Neuronal stem cell (in vitro differentiated cells): ENCODE measurements at regions not wholly inside any gene's neighbourhood (a gene's known extent, or its start where the extent isn't known, plus 50 kb on each side); places are given as distances from the start of the nearest gene placed in this dataset.
"Not testable (repeated sequence)": the region's sequence is repeated elsewhere in the genome, so short reads cannot be mapped to it uniquely, and the experiment has no call there.

Experiments used
- DNase-seq: peaks from one replicate; pipeline ENCODE4 v3.0.0-alpha.2; 2013; ENCODE audit warnings: low spot score
- H2AFZ ChIP-seq: one replicate; pipeline ENCODE4 v1.6.1; 2013; ENCODE audit warnings: mild to moderate bottlenecking, low read length, inconsistent platforms
- H2AK5ac ChIP-seq: 2 replicates; pipeline ENCODE4 v1.6.1; 2013; ENCODE audit warnings: low read depth, mild to moderate bottlenecking, inconsistent platforms, low read length, moderate library complexity, mixed read lengths
- H2BK120ac ChIP-seq: 2 replicates; pipeline ENCODE4 v1.6.1; 2013; ENCODE audit warnings: low read depth, mild to moderate bottlenecking, inconsistent platforms, low read length, moderate library complexity, mixed read lengths
- H2BK12ac ChIP-seq: one replicate; pipeline ENCODE4 v1.6.1; 2013; ENCODE audit warnings: low read length, inconsistent platforms
- H2BK15ac ChIP-seq: 2 replicates; pipeline ENCODE4 v1.6.1; 2013; ENCODE audit warnings: mild to moderate bottlenecking, low read length, inconsistent platforms, mixed read lengths
- H2BK5ac ChIP-seq: one replicate; pipeline ENCODE4 v1.6.1; 2013; ENCODE audit warnings: inconsistent platforms, mild to moderate bottlenecking, low read length, moderate library complexity
- H3K14ac ChIP-seq: one replicate; pipeline ENCODE4 v1.6.1; 2013; ENCODE audit warnings: low read length, inconsistent platforms
- H3K18ac ChIP-seq: 2 replicates; pipeline ENCODE4 v1.6.1; 2013; ENCODE audit warnings: low read length, inconsistent platforms
- H3K23ac ChIP-seq: 2 replicates; pipeline ENCODE4 v1.6.1; 2013; ENCODE audit warnings: low read depth, mild to moderate bottlenecking, mixed read lengths, low read length, inconsistent platforms; ENCODE audit not compliant: poor library complexity
- H3K27ac ChIP-seq: replicated peaks from 3 replicates; pipeline ENCODE4 v1.5.1; 2013; ENCODE audit warnings: low read length, inconsistent platforms
- H3K27me3 ChIP-seq, 3 experiments: 2 replicates each; pipeline ENCODE4 v1.6.1; 2013; ENCODE audit warnings: low read length in 3 of 3, mild to moderate bottlenecking in 2 of 3, inconsistent platforms in 1 of 3, low read depth in 1 of 3, mixed read lengths in 1 of 3, moderate library complexity in 1 of 3; ENCODE audit not compliant: control insufficient read depth in 3 of 3, insufficient read depth in 3 of 3
- H3K36me3 ChIP-seq, 2 donors: replicated peaks in 1 of 2; 2 replicates each; pipeline ENCODE4 v1.6.1; 2013; ENCODE audit warnings: low read length in 2 of 2; ENCODE audit not compliant: control insufficient read depth in 2 of 2, insufficient read depth in 2 of 2
- H3K4ac ChIP-seq: 2 replicates; pipeline ENCODE4 v1.6.1; 2013; ENCODE audit warnings: inconsistent platforms, mild to moderate bottlenecking, low read length, moderate library complexity
- H3K4me1 ChIP-seq, 2 donors: 1 replicate in 1 of 2; 2 replicates in 1 of 2; pipeline ENCODE4 v1.6.1; 2013; ENCODE audit warnings: low read length in 2 of 2, low read depth in 1 of 2; ENCODE audit not compliant: control insufficient read depth in 2 of 2, insufficient read depth in 1 of 2
- H3K4me2 ChIP-seq: one replicate; pipeline ENCODE4 v1.6.1; 2013; ENCODE audit warnings: mild to moderate bottlenecking, low read length, inconsistent platforms; ENCODE audit not compliant: insufficient read depth, poor library complexity, severe bottlenecking
- H3K4me3 ChIP-seq, 2 donors: 2 replicates each; pipeline ENCODE4 v1.5.1; 2013; ENCODE audit warnings: low read length in 2 of 2, mild to moderate bottlenecking in 2 of 2, inconsistent platforms in 1 of 2, moderate library complexity in 1 of 2
- H3K79me1 ChIP-seq: one replicate; pipeline ENCODE4 v1.6.1; 2013; ENCODE audit warnings: low read depth, mild to moderate bottlenecking, inconsistent platforms, low read length, moderate library complexity
- H3K9ac ChIP-seq: one replicate; pipeline ENCODE4 v1.6.1; 2013; ENCODE audit warnings: mild to moderate bottlenecking, low read depth, low read length, inconsistent platforms; ENCODE audit not compliant: poor library complexity
- H3K9me3 ChIP-seq, 2 donors: replicated peaks in 1 of 2; 2 replicates each; pipeline versions ENCODE3 to v1.6.1; 2013; ENCODE audit warnings: low read length in 2 of 2, mild to moderate bottlenecking in 2 of 2, inconsistent platforms in 1 of 2, low read depth in 1 of 2, mixed read lengths in 1 of 2, moderate library complexity in 1 of 2; ENCODE audit not compliant: control insufficient read depth in 2 of 2, insufficient read depth in 1 of 2
- H4K8ac ChIP-seq: one replicate; pipeline ENCODE4 v1.6.1; 2013; ENCODE audit warnings: low read depth, mild to moderate bottlenecking, inconsistent platforms, low read length, moderate library complexity
- H4K91ac ChIP-seq: one replicate; pipeline ENCODE4 v1.6.1; 2013; ENCODE audit warnings: low read length, low read depth, mild to moderate bottlenecking, inconsistent platforms; ENCODE audit not compliant: poor library complexity
- WGBS, 2 donors: extraction: QIAGEN DNeasy Blood & Tissue Kit; methylation state at CpG; one replicate each; pipeline ENCODE4 v1.1.7; 2013; ENCODE audit warnings: missing lambda C conversion rate in 2 of 2, mixed read lengths in 1 of 2; ENCODE audit not compliant: insufficient read length in 2 of 2, insufficient replicate concordance in 1 of 2; ENCODE audit errors: extremely low coverage in 2 of 2; 5-methylcytosine and 5-hydroxymethylcytosine counted together

DNA sequence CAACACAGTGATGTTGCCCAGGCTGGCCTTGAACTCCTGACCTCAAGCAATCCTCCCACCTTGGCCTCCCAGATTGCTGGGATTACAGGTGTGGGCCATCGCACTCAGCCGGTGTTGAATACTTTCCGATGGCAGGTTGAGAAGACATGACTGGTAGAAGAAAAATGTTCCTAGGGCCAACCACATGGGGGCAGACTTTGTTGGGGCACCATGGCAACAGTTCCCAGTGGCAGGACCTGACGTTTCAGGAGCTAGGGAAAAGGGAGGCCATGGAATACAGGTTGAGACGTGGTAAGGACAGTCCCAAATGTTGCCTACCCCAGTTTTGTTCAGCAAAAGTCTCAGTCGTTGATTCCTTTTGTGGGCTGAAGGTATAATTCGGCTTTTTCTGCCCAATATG is 134.6 kb downstream of the ASMT start:
- H3K27me3 ChIP-seq = no peaks in the 10 kb centered on the region
- H4K8ac ChIP-seq = no peak overlapping the region
- no peaks in the 10 kb centered on the region for H3K9me3 ChIP-seq
- no peak overlapping the region for H3K23ac ChIP-seq
- no peak overlapping the region for H2BK12ac ChIP-seq
- H2BK15ac ChIP-seq = no peak overlapping the region
- no peak overlapping the region for H3K9ac ChIP-seq
- no peak overlapping the region for H2BK120ac ChIP-seq
- H3K14ac ChIP-seq = no peak overlapping the region
- H3K4ac ChIP-seq = no peak overlapping the region
- H3K4me3 ChIP-seq = no peak overlapping the region
- no peak overlapping the region for H2AFZ ChIP-seq
- H3K4me2 ChIP-seq = no peak overlapping the region
- no CpG with 5 or more reads among the region's 7 CpGs for WGBS, 2 donors
- H3K79me1 ChIP-seq = no peaks in the 10 kb centered on the region
- H4K91ac ChIP-seq = no peak overlapping the region
- no peak overlapping the region for H3K27ac ChIP-seq
- no peak overlapping the region for H3K18ac ChIP-seq
- H2AK5ac ChIP-seq = no peak overlapping the region
- DNase-seq = no peak
- no peaks in the 10 kb centered on the region for H3K4me1 ChIP-seq
- no peak overlapping the region for H2BK5ac ChIP-seq
- no peaks in the 10 kb centered on the region for H3K36me3 ChIP-seq

DNA sequence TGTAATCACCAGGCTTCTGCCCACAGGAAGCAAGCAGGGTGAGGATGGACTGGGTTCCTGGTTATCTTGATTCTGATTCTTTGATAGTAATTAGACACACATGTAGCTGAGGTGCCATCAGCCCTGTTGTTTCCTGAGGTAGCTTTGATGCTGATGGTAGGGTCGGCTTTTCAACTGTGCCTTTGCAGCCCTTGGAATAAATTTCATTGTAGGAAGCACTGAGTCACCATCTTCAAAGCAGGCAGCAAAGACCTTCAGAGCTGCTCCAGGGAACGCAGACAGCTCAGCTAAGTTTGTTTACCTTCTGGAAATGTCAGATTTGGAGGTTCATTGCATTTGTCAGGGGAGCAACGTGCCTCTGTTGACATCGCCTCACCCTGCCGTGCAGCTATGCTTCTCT is 135.4 kb downstream of the ASMT start:
- Histone ChIP-seq H3K23ac (no peak overlapping the region), H3K4me2 (no peak overlapping the region), H3K27ac (no peak overlapping the region), H3K18ac (no peak overlapping the region), H2AFZ (no peak overlapping the region), H4K8ac (no peak overlapping the region), H4K91ac (no peak overlapping the region), H2BK15ac (no peak overlapping the region), H3K14ac (no peak overlapping the region), H3K4me1 (no peaks in the 10 kb centered on the region), H2BK12ac (no peak overlapping the region), H2BK5ac (no peak overlapping the region), H3K36me3 (no peaks in the 10 kb centered on the region), H3K4me3 (no peak overlapping the region), H2AK5ac (no peak overlapping the region), H3K4ac (no peak overlapping the region), H2BK120ac (no peak overlapping the region), H3K27me3 (no peaks in the 10 kb centered on the region), H3K9me3 (no peaks in the 10 kb centered on the region), H3K79me1 (no peaks in the 10 kb centered on the region), H3K9ac (no peak overlapping the region)
- DNase-seq = no peak
- no CpG with 5 or more reads among the region's 5 CpGs for WGBS, 2 donors

DNA sequence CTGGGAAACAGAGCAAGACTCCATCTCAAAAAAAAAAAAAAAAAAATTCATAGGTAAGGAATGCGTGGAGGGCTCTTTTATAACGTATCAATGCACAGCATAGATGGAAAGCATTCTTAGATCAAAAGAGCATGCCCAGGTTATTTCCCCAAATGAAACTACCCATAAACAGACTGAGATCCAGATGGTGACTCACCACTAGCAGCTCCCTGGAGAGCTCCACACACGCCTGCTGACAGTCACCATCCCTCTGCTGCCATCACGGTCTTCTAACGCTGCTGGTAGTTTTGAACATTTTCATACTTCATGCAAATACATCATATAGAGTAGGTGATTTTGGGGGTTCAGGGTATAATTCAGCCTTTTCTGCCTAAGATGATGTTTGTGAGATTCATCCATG is 136.9 kb downstream of the ASMT start:
- Histone ChIP-seq H3K9ac (no peak overlapping the region), H3K9me3 (peaks cover 0 to under 1% of the 10 kb centered on the region in 2 donors), H3K27me3 (no peaks in the 10 kb centered on the region), H3K4ac (no peak overlapping the region), H3K4me2 (no peak overlapping the region), H2BK15ac (no peak overlapping the region), H3K23ac (no peak overlapping the region), H3K4me1 (no peaks in the 10 kb centered on the region), H3K18ac (no peak overlapping the region), H4K8ac (no peak overlapping the region), H3K4me3 (no peak overlapping the region), H2AFZ (no peak overlapping the region), H3K36me3 (no peaks in the 10 kb centered on the region), H3K79me1 (no peaks in the 10 kb centered on the region), H2BK120ac (no peak overlapping the region), H4K91ac (no peak overlapping the region), H2BK5ac (no peak overlapping the region), H3K14ac (no peak overlapping the region), H2BK12ac (no peak overlapping the region), H3K27ac (no peak overlapping the region), H2AK5ac (no peak overlapping the region)
- DNase-seq = no peak
- no CpG with 5 or more reads among the region's 5 CpGs for WGBS, 2 donors

DNA sequence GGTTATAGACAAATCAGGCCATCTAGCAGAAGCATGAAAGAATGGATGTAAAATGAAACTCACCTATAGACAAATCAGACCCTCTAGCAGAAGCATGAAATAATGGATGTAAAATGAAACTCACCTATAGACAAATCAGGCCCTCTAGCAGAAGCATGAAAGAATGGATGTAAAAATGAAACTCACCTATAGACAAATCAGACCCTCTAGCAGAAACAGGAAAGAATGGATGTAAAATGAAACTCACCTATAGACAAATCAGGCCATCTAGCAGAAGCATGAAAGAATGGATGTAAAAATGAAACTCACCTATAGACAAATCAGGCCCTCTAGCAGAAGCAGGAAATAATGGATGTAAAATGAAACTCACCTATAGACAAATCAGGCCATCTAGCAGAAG is 137.9 kb downstream of the ASMT start:
- H3K27ac ChIP-seq, H3K9me3 ChIP-seq, H2AFZ ChIP-seq, H3K9ac ChIP-seq, H4K91ac ChIP-seq, H3K4ac ChIP-seq, H3K27me3 ChIP-seq, H3K4me1 ChIP-seq, H2BK5ac ChIP-seq, H2BK120ac ChIP-seq, H4K8ac ChIP-seq, H2BK15ac ChIP-seq, H3K23ac ChIP-seq, H3K18ac ChIP-seq, H2AK5ac ChIP-seq, H3K36me3 ChIP-seq, H3K4me3 ChIP-seq, DNase-seq, H3K4me2 ChIP-seq, H2BK12ac ChIP-seq, H3K79me1 ChIP-seq, H3K14ac ChIP-seq: not testable (repeated sequence)
